ENCODE measurements at regions not wholly inside any gene's neighbourhood (a gene's known extent, or its start where the extent isn't known, plus 50 kb on each side); places are given as distances from the start of the nearest gene placed in this dataset.

DNA sequence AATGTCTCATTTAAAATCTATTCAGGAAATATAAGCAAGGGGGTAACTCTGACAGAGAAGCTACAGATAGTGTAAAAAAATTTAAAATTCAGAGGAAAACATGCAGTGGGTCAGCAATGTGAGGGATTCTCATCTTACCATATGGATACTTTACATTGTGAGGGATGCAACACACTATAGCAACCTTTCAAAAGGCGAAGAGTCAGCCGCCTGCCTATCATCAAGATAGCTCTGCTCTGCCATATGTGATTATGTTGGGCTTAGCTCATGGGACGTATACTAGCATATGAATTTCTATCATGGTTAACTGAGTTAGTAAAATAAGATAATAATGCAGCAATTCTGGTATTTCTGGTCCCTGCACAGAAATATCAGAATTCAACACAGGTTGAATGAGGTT lies 130.9 kb downstream of the MAP3K7 start:
- Histone ChIP-seq H3K9me3 (ENCODE audit: low read depth) (no peaks in the 10 kb centered on the region), H4K20me1 (ENCODE audit: insufficient read depth, poor library complexity, severe bottlenecking) (no peaks in the 10 kb centered on the region), H3K27me3 (no peaks in the 10 kb centered on the region), H2AFZ (no peak overlapping the region), H3K36me3 (replicated peaks; ENCODE audit: insufficient read depth, low read depth) (no peaks in the 10 kb centered on the region), H3K27ac (no peak overlapping the region), H3K79me2 (no peaks in the 10 kb centered on the region), H3K9me2 (replicated peaks; ENCODE audit: insufficient read depth) (no peaks in the 10 kb centered on the region), H3K4me2 (no peak overlapping the region), H3K4me3 (no peak overlapping the region), H3K4me1 (ENCODE audit: insufficient read depth) (no peaks in the 10 kb centered on the region)
- DNase-seq (ENCODE audit: low spot score), result no peak
- no peak for TF ChIP-seq EZH2 (IDR thresholded peaks at IDR 0.05; ENCODE audit: borderline replicate concordance)
- TF ChIP-seq EZH2phosphoT487 (IDR thresholded peaks at IDR 0.05; ENCODE audit: low read depth, severe bottlenecking, unreplicated experiment), result no peak
- TF ChIP-seq CTCF (IDR thresholded peaks at IDR 0.05; ENCODE audit: poor library complexity), result no peak
- WGBS (ENCODE audit: low lambda C conversion rate, missing lambda C conversion rate), result 71% methylated on average over 3 of the region's 3 CpGs

- no peak for DNase-seq (ENCODE audit: low spot score)
- H3K36me3 ChIP-seq (replicated peaks; ENCODE audit: insufficient read depth, low read depth), result no peaks in the 10 kb centered on the region
- no peaks in the 10 kb centered on the region for H4K20me1 ChIP-seq (ENCODE audit: insufficient read depth, poor library complexity, severe bottlenecking)
- H3K4me3 ChIP-seq, result no peak overlapping the region
- no peak overlapping the region for H3K27ac ChIP-seq
- no peak overlapping the region for H3K4me2 ChIP-seq
- H3K9me3 ChIP-seq (ENCODE audit: low read depth), result no peaks in the 10 kb centered on the region
- H3K4me1 ChIP-seq (ENCODE audit: insufficient read depth), result no peaks in the 10 kb centered on the region
- no peaks in the 10 kb centered on the region for H3K79me2 ChIP-seq
- H2AFZ ChIP-seq, result no peak overlapping the region
- TF ChIP-seq EZH2 (IDR thresholded peaks at IDR 0.05; ENCODE audit: borderline replicate concordance) (no peak), CTCF (IDR thresholded peaks at IDR 0.05; ENCODE audit: poor library complexity) (no peak), EZH2phosphoT487 (IDR thresholded peaks at IDR 0.05; ENCODE audit: low read depth, severe bottlenecking, unreplicated experiment) (no peak)
- H3K27me3 ChIP-seq, result no peaks in the 10 kb centered on the region
- WGBS (ENCODE audit: low lambda C conversion rate, missing lambda C conversion rate), result 81% methylated on average over 7 of the region's 7 CpGs
- H3K9me2 ChIP-seq (replicated peaks; ENCODE audit: insufficient read depth), result no peaks in the 10 kb centered on the region
Measured at GRCh38 chr6:90454836-90455427, 131.9 kb downstream of the MAP3K7 start.

DNA sequence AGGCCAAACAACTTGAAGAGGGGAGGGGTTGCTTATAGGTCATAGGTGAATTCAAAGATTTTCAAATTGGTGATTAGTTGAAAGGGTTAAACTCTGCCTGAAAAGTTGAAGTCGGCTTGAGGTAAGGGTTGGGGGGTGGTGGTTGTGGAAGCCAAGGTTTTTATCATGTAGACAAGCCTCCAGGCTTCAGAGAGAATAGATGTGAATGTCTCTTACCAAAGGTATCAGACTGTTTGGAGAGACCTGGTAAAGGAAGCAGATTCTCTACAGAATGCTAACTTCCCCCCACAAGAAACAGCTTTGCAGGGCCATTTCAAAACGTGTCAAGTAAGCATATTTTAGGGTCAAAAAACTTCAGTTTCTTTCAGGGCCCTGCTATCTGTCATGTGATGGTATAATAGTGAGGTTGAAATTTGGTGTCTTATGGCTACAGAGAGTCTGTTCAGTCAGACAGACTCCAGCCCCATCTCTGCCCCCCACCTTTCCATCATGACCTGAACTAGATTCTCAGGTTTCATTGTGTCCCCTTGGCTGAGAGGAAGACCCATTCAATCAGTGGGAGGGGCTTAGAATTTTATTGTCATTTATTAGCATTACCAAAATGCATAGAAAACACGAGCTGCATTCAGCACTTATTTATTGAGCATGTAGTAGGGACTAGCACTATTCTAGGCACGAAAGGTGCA lies 136.5 kb downstream of the MAP3K7 start:
- Histone ChIP-seq H3K4me2 (no peak overlapping the region), H3K4me3 (no peak overlapping the region), H3K9me2 (replicated peaks; ENCODE audit: insufficient read depth) (no peaks in the 10 kb centered on the region), H3K27me3 (no peaks in the 10 kb centered on the region), H3K9me3 (ENCODE audit: low read depth) (no peaks in the 10 kb centered on the region), H2AFZ (no peak overlapping the region), H3K36me3 (replicated peaks; ENCODE audit: insufficient read depth, low read depth) (no peaks in the 10 kb centered on the region), H4K20me1 (ENCODE audit: insufficient read depth, poor library complexity, severe bottlenecking) (no peaks in the 10 kb centered on the region), H3K27ac (no peak overlapping the region), H3K4me1 (ENCODE audit: insufficient read depth) (no peaks in the 10 kb centered on the region), H3K79me2 (no peaks in the 10 kb centered on the region)
- 50% methylated on average over 4 of the region's 4 CpGs for WGBS (ENCODE audit: low lambda C conversion rate, missing lambda C conversion rate)
- DNase-seq (ENCODE audit: low spot score), result no peak
- no peak for TF ChIP-seq EZH2phosphoT487 (IDR thresholded peaks at IDR 0.05; ENCODE audit: low read depth, severe bottlenecking, unreplicated experiment)
- TF ChIP-seq CTCF (IDR thresholded peaks at IDR 0.05; ENCODE audit: poor library complexity), result no peak
- TF ChIP-seq EZH2 (IDR thresholded peaks at IDR 0.05; ENCODE audit: borderline replicate concordance), result no peak

All from hepatocyte (in vitro differentiated cells).